ENCODE measurements at regions not wholly inside any gene's neighbourhood (a gene's known extent, or its start where the extent isn't known, plus 50 kb on each side); places are given as distances from the start of the nearest gene placed in this dataset.

DNA sequence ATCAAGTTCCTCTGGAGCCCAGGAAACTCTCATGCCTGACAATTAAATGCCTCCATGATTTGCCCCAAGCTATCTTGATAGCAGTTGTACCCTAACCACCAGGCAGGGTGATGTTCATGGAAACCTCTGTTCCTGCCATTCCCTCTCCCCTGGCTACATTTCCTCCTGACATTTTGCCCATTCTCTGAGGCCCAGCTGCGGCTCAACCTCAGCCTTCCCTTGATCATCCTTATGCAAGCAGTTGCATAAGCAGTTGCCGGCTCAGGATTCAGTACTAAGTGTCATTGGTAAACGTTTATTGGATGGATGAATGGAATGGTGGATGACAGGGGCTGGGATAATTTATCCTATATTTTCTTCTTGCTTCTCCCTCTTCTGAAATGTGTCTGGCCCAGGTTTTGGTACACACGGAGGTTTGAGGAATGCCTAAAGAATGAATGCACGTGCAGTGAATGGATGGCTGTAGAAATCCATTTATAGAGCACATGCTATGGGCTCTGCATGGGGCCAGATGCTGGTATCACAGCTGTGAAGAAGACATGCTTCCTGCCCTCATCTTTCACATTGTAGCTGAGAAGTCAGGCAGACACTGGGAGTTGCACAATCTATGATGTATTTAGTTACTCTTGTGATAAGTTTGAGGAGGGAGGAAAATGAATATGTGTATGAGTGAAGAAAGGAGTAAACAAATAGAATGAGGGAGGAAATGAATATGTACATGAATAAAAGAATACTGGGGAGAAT lies 261.8 kb downstream of the FOXD2 start:
- no peaks in the 10 kb centered on the region for H3K9me3 ChIP-seq (ENCODE audit: control insufficient read depth, low read length)
- no peak overlapping the region for H3K27ac ChIP-seq (ENCODE audit: low read length, poor library complexity, severe bottlenecking)
- no peak overlapping the region for H3K18ac ChIP-seq (ENCODE audit: low read depth in 1 of 2, low read length in 2 of 2)
- no peak for DNase-seq
- H4K91ac ChIP-seq (ENCODE audit: low read length), result no peak overlapping the region
- H2BK120ac ChIP-seq (ENCODE audit: low read depth, low read length), result no peak overlapping the region
- H2AK5ac ChIP-seq (ENCODE audit: low read length, severe bottlenecking), result no peak overlapping the region
- no peak overlapping the region for H3K23ac ChIP-seq (ENCODE audit: low read length in 2 of 2)
- peaks cover 22 to 30% of the 10 kb centered on the region in 2 experiments for H3K27me3 ChIP-seq (ENCODE audit: control insufficient read depth in 1 of 2, insufficient read depth in 1 of 2, low read length in 2 of 2)
- no peaks in the 10 kb centered on the region for H3K36me3 ChIP-seq (ENCODE audit: control insufficient read depth in 1 of 2, insufficient read depth in 2 of 2, low read depth in 1 of 2, low read length in 2 of 2)
- H3K79me1 ChIP-seq (replicated peaks; ENCODE audit: low read length, poor library complexity, severe bottlenecking), result no peaks in the 10 kb centered on the region
- no peak overlapping the region for H2AFZ ChIP-seq (ENCODE audit: low read depth, low read length)
- H3K14ac ChIP-seq (ENCODE audit: low read length in 2 of 2), result no peak overlapping the region
- WGBS, result 72% methylated on average over 4 of the region's 5 CpGs
- H2BK12ac ChIP-seq (ENCODE audit: low read length in 2 of 2), result no peak overlapping the region
- no peak overlapping the region for H4K8ac ChIP-seq (ENCODE audit: low read length)
- H3K4me2 ChIP-seq (ENCODE audit: low read length, poor library complexity, severe bottlenecking), result no peak overlapping the region
- no peaks in the 10 kb centered on the region for H3K4me1 ChIP-seq (ENCODE audit: control insufficient read depth, insufficient read depth, low read depth, low read length)
- H3K4me3 ChIP-seq (ENCODE audit: insufficient read depth in 1 of 2, low read depth in 1 of 2, low read length in 2 of 2), result no peak overlapping the region
- H2BK15ac ChIP-seq (ENCODE audit: low read depth, poor library complexity, severe bottlenecking), result no peak overlapping the region
- H3K9ac ChIP-seq (ENCODE audit: low read length), result no peak overlapping the region
- no peak overlapping the region for H2BK5ac ChIP-seq (ENCODE audit: low read depth, low read length, poor library complexity, severe bottlenecking)
- no peak overlapping the region for H3K4ac ChIP-seq (ENCODE audit: low read depth in 1 of 2, low read length in 2 of 2)

DNA sequence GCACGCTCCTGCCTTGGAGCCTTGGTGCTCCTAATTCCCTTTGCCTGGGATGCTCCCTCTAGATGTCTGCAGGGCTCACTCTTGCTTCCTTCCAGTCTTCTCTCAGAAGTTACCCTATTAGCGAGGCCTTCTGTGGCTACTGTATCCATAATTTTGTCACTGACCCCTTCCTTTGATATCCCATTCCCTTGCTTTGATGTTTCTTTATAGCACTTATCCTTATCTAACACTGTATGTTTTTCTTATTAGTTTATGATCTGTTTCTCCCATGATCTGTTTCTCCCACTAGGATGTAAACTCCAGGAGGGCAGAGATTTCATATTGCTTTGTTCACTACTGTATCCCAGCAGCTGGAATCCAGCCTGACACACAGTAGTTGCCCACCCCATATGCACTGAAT lies 263.4 kb downstream of the FOXD2 start:
- H2BK5ac ChIP-seq (ENCODE audit: low read depth, low read length, poor library complexity, severe bottlenecking), result no peak overlapping the region
- H3K9ac ChIP-seq (ENCODE audit: low read length), result no peak overlapping the region
- H3K4me1 ChIP-seq (ENCODE audit: control insufficient read depth, insufficient read depth, low read depth, low read length), result no peaks in the 10 kb centered on the region
- H4K91ac ChIP-seq (ENCODE audit: low read length), result no peak overlapping the region
- no peak overlapping the region for H3K14ac ChIP-seq (ENCODE audit: low read length in 2 of 2)
- H3K23ac ChIP-seq (ENCODE audit: low read length in 2 of 2), result no peak overlapping the region
- H3K9me3 ChIP-seq (ENCODE audit: control insufficient read depth, low read length), result no peaks in the 10 kb centered on the region
- no peaks in the 10 kb centered on the region for H3K36me3 ChIP-seq (ENCODE audit: control insufficient read depth in 1 of 2, insufficient read depth in 2 of 2, low read depth in 1 of 2, low read length in 2 of 2)
- H3K79me1 ChIP-seq (replicated peaks; ENCODE audit: low read length, poor library complexity, severe bottlenecking), result no peaks in the 10 kb centered on the region
- H3K4me2 ChIP-seq (ENCODE audit: low read length, poor library complexity, severe bottlenecking), result no peak overlapping the region
- no peak overlapping the region for H2AFZ ChIP-seq (ENCODE audit: low read depth, low read length)
- peaks cover 26 to 34% of the 10 kb centered on the region in 2 experiments for H3K27me3 ChIP-seq (ENCODE audit: control insufficient read depth in 1 of 2, insufficient read depth in 1 of 2, low read length in 2 of 2)
- H3K4me3 ChIP-seq (ENCODE audit: insufficient read depth in 1 of 2, low read depth in 1 of 2, low read length in 2 of 2), result no peak overlapping the region
- H2AK5ac ChIP-seq (ENCODE audit: low read length, severe bottlenecking), result no peak overlapping the region
- no peak overlapping the region for H2BK15ac ChIP-seq (ENCODE audit: low read depth, poor library complexity, severe bottlenecking)
- no peak overlapping the region for H3K27ac ChIP-seq (ENCODE audit: low read length, poor library complexity, severe bottlenecking)
- no peak overlapping the region for H4K8ac ChIP-seq (ENCODE audit: low read length)
- H2BK120ac ChIP-seq (ENCODE audit: low read depth, low read length), result no peak overlapping the region
- no peak overlapping the region for H3K4ac ChIP-seq (ENCODE audit: low read depth in 1 of 2, low read length in 2 of 2)
- DNase-seq, result no peak
- 73% methylated on average over 2 of the region's 2 CpGs for WGBS
- H2BK12ac ChIP-seq (ENCODE audit: low read length in 2 of 2), result no peak overlapping the region
- no peak overlapping the region for H3K18ac ChIP-seq (ENCODE audit: low read depth in 1 of 2, low read length in 2 of 2)

DNA sequence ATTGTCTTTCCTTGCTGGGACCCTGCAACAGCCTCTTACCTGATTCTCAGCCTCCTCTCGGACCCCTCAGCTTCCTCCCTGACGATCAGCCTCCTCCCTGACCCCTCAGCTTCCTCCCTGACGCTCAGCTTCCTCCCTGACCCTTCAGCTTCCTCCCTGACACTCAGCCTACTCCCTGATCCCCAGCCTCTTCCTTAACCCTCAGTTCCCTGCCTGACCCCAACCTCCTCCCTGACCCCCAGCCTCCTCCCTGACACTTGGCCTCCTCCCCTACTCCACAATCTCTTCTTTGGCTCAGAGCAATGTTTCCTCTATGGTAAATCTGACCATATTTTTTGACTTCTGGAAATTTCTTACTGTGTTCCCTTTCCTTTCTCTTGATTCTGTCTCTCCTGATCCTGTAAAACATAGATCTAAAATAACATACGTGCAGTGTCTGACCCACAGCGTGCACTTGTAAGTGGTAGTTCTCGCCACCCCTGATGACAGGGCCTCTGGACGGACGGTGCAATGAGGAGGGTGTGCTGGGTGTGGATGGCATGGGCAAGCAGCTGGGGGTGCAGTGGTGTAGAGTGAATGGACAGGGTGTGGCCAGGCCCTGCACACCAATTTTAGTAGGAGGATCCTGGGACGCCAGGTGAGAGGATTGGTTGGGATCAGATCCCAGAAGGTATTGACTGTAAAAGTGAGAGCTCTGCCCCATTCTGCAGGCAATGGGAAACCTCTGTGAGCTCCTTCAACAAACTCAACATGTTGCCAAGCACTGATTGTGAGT lies 264.1 kb downstream of the FOXD2 start:
- Histone ChIP-seq H4K91ac (ENCODE audit: low read length) (no peak overlapping the region), H3K14ac (ENCODE audit: low read length in 2 of 2) (peak overlapping the region in 1 of 2 experiments; percentile 72), H3K4me3 (ENCODE audit: insufficient read depth in 1 of 2, low read depth in 1 of 2, low read length in 2 of 2) (peak overlapping the region in 1 of 2 experiments; percentile 10), H3K4me1 (ENCODE audit: control insufficient read depth, insufficient read depth, low read depth, low read length) (no peaks in the 10 kb centered on the region), H2AFZ (ENCODE audit: low read depth, low read length) (no peak overlapping the region), H4K8ac (ENCODE audit: low read length) (no peak overlapping the region), H3K36me3 (ENCODE audit: control insufficient read depth in 1 of 2, insufficient read depth in 2 of 2, low read depth in 1 of 2, low read length in 2 of 2) (no peaks in the 10 kb centered on the region), H3K4me2 (ENCODE audit: low read length, poor library complexity, severe bottlenecking) (no peak overlapping the region), H2BK12ac (ENCODE audit: low read length in 2 of 2) (no peak overlapping the region), H2BK120ac (ENCODE audit: low read depth, low read length) (no peak overlapping the region), H3K9me3 (ENCODE audit: control insufficient read depth, low read length) (no peaks in the 10 kb centered on the region), H3K79me1 (replicated peaks; ENCODE audit: low read length, poor library complexity, severe bottlenecking) (no peaks in the 10 kb centered on the region), H3K27ac (ENCODE audit: low read length, poor library complexity, severe bottlenecking) (no peak overlapping the region), H2BK15ac (ENCODE audit: low read depth, poor library complexity, severe bottlenecking) (no peak overlapping the region), H3K27me3 (ENCODE audit: control insufficient read depth in 1 of 2, insufficient read depth in 1 of 2, low read length in 2 of 2) (peaks cover 30 to 40% of the 10 kb centered on the region in 2 experiments), H2AK5ac (ENCODE audit: low read length, severe bottlenecking) (no peak overlapping the region), H3K4ac (ENCODE audit: low read depth in 1 of 2, low read length in 2 of 2) (no peak overlapping the region), H3K23ac (ENCODE audit: low read length in 2 of 2) (no peak overlapping the region), H3K9ac (ENCODE audit: low read length) (no peak overlapping the region), H2BK5ac (ENCODE audit: low read depth, low read length, poor library complexity, severe bottlenecking) (no peak overlapping the region), H3K18ac (ENCODE audit: low read depth in 1 of 2, low read length in 2 of 2) (no peak overlapping the region)
- no peak for DNase-seq
- WGBS, result 83% methylated on average over 8 of the region's 9 CpGs

DNA sequence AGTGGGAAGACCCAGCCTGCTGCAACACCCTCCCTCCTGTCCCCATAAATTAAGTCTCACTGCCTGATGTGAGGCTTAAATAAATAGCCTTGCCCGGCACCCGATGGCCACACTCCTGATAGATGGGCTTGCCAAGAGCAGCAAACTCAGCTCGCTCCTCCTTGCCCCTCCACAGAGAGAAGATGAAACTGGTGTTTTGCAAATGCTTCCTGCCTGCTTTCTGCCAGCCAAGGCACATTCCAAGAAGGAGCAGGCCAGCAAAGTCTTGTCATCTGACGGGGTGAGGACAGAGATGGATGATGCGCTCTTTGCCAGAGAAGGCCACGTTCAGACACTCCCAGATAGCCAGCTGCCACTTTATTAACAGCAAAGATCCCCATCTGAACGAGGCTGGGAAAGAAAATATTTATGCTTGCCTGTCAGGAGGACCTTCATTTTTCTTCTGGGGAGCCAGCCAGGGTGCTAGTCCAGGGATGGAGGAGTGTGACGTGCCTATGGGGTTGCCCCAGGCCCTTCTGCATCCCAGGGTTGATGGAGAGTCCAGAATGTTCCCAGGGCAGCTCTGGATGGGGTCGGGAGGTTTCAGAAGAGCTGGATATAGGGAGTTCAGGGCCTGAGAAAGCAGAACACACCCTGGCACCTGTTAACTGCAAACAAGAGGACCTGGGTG lies 265.4 kb downstream of the FOXD2 start:
- Histone ChIP-seq H4K8ac (ENCODE audit: low read length) (no peak overlapping the region), H3K4me1 (ENCODE audit: control insufficient read depth, insufficient read depth, low read depth, low read length) (no peaks in the 10 kb centered on the region), H2AK5ac (ENCODE audit: low read length, severe bottlenecking) (no peak overlapping the region), H3K23ac (ENCODE audit: low read length in 2 of 2) (no peak overlapping the region), H2BK15ac (ENCODE audit: low read depth, poor library complexity, severe bottlenecking) (no peak overlapping the region), H2BK120ac (ENCODE audit: low read depth, low read length) (no peak overlapping the region), H2BK5ac (ENCODE audit: low read depth, low read length, poor library complexity, severe bottlenecking) (no peak overlapping the region), H3K4me2 (ENCODE audit: low read length, poor library complexity, severe bottlenecking) (no peak overlapping the region), H3K9ac (ENCODE audit: low read length) (no peak overlapping the region), H3K14ac (ENCODE audit: low read length in 2 of 2) (no peak overlapping the region), H3K27ac (ENCODE audit: low read length, poor library complexity, severe bottlenecking) (no peak overlapping the region), H3K27me3 (ENCODE audit: control insufficient read depth in 1 of 2, insufficient read depth in 1 of 2, low read length in 2 of 2) (peaks cover 44 to 49% of the 10 kb centered on the region in 2 experiments), H2BK12ac (ENCODE audit: low read length in 2 of 2) (no peak overlapping the region), H4K91ac (ENCODE audit: low read length) (no peak overlapping the region), H3K18ac (ENCODE audit: low read depth in 1 of 2, low read length in 2 of 2) (no peak overlapping the region), H3K4ac (ENCODE audit: low read depth in 1 of 2, low read length in 2 of 2) (no peak overlapping the region), H3K79me1 (replicated peaks; ENCODE audit: low read length, poor library complexity, severe bottlenecking) (no peaks in the 10 kb centered on the region), H2AFZ (ENCODE audit: low read depth, low read length) (no peak overlapping the region), H3K4me3 (ENCODE audit: insufficient read depth in 1 of 2, low read depth in 1 of 2, low read length in 2 of 2) (no peak overlapping the region), H3K9me3 (ENCODE audit: control insufficient read depth, low read length) (no peaks in the 10 kb centered on the region), H3K36me3 (ENCODE audit: control insufficient read depth in 1 of 2, insufficient read depth in 2 of 2, low read depth in 1 of 2, low read length in 2 of 2) (no peaks in the 10 kb centered on the region)
- 53% methylated on average over 8 of the region's 9 CpGs for WGBS
- no peak for DNase-seq

Data from mesenchymal stem cell (in vitro differentiated cells and primary cell).